ENCODE measurements at regions not wholly inside any gene's neighbourhood (a gene's known extent, or its start where the extent isn't known, plus 50 kb on each side); places are given as distances from the start of the nearest gene placed in this dataset.

DNA sequence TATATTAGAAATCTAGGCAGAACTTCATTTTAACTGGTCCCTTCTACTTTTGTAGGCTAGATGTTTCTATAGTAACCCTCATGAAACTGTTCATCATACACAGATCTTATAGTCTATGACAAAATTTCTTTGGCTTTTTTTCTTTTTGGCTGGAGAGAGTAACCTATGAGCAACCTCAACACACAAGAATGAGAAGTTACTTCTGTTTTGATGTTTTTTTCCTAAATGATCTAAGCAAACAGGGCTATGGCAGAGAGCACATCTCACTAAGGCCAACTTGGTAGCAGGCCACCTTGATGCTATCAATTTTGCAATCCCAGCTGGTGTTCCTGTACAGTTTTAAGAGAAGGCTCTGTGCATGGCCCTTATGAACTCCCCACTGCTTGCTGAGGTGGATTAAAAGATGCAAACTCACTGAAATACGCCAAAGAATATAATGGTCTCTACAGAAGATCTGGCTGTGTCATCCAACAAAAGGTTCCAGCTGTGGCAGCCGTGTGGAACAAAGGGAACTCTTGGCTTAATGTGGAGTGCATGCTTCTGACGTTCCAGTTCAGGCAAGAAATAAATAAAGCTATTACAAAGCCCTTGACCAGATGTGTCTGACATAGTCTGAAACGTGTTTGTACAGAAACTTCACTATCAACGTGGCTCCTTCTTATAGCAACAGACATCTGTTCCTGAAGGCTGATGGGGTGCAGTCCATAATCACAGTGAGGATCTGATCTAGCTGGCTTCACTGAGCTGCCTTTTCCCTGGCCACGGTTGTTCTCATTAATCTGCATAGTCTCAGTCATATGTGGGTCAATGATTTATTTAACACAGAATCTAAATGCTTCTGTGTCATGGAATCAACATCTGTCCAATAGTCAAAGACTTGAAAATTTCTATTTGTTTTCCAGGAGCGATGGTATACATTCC, 481.1 kb downstream of the BMP2 start:
- no peak for DNase-seq (ENCODE audit: low read depth in 2 of 2)

- no peak for DNase-seq (ENCODE audit: low read depth in 2 of 2)
Observed at GRCh38 chr20:7250337-7250736, 482.9 kb downstream of the BMP2 start.

GRCh38 chr20:7257099-7257498, 489.6 kb downstream of the BMP2 start:
- no peak for DNase-seq (ENCODE audit: low read depth in 2 of 2)

- DNase-seq (ENCODE audit: low read depth in 2 of 2) = no peak
Observed at GRCh38 chr20:7257692-7258466, 490.4 kb downstream of the BMP2 start.

- no peak for DNase-seq (ENCODE audit: low read depth in 2 of 2)
Observed at GRCh38 chr20:7262803-7263202, 495.3 kb downstream of the BMP2 start.

GRCh38 chr20:7264137-7264536, 496.7 kb downstream of the BMP2 start:
- no peak for DNase-seq (ENCODE audit: low read depth in 2 of 2)

DNA sequence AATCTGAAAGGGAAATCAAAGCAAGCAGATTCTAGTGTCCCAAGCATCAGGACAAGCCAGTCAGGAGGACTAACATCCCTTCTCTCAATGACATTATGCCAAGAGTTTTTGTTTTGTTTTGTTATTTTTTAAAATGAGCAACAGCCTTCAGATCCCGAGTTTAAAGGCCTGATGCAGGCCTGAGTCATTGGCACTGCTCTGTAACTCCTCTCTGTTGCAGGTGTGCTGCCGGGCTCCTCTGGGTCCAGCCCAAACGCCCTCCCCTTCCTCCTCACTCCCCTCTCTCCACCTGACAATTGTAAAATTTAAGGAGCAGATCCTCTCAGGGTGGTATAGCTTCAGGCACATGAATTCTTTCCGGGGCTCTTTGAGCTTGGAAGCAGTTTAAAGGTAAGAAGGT, 502.0 kb downstream of the BMP2 start:
- no peak for DNase-seq (ENCODE audit: low read depth in 2 of 2)

GRCh38 chr20:7272512-7272911, 505.0 kb downstream of the BMP2 start:
- DNase-seq (ENCODE audit: low read depth in 2 of 2) = no peak

DNA sequence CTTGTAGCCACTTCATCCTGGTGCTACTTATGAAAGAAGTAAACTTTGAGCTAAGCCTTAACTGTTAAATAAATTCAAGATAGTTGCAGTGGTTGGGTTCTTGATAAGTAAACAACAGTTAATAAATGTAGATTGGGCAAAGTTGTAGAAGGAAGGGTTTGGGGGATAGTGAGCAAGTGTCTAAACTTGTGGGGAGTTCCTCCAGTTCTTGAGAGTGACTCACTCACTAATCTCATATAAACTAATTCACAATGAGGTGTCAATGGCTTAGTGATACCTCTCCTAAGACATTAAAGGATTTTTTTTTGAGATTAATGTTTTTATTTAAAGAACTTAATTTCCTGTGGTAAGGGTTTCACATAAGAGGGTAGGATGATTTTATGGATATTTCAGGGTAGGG, 507.4 kb downstream of the BMP2 start:
- no peak for DNase-seq (ENCODE audit: low read depth in 2 of 2)

DNA sequence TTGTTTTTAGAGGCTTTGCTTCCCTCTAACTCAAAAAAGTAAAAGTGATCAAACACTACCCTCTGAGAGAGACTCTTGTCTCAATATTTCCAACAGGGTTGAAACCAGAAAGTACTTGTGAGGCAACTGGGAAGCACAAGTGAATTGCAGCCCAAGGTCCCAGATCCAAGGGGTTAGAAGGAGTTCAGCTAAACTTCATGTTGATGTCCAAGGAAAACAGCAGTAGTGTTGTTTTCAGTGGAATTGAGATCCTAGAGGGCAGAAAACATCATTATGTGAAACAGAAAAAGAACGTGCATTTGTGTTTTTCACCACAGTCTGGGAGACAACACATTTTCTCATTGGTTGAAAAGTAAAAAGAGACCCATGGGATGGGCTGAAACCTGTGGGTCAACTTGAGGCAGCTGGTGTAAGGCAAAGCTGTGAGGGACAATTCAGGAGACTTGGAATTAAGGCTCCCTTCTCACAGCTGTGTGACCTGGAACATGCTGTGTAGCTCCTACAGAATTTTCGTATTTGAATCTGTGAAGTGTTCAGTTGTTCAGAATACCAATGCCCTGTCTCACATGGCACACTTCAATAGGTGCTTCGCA, 508.3 kb downstream of the BMP2 start:
- no peak for DNase-seq (ENCODE audit: low read depth in 2 of 2)

- peak; percentile 63 to 84 for DNase-seq (ENCODE audit: low read depth in 2 of 2)
Observed at GRCh38 chr20:7285918-7286556, 518.6 kb downstream of the BMP2 start.

DNA sequence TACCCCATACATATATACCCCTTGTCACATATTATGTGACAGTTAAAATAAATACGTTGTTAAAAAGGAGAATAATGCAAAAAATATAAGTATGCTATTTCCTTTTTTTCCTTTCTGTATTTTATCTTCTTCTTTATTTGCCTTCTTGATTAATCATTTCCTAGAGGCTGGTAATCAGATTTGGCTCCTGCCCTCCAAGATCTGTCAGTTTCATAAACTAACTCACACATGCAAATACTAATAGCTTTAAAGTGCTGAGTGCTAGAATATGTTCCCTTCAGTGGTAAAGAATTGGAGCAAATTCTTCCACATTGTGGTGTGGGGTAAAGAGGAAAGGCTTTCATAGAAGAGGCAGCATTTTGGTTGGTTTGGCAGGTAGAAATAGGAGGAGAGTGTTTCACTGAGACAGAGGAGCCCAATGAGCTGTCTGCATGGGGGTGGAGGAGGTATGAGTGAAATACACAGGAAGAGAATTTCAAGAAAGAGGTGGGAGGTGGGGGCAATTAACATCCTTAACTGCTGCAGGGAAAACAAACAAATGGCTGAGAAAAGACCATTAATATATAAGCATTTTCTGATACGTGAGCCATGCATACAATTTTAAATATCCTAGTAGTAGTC, 523.9 kb downstream of the BMP2 start:
- DNase-seq (ENCODE audit: low read depth in 2 of 2) = no peak

DNA sequence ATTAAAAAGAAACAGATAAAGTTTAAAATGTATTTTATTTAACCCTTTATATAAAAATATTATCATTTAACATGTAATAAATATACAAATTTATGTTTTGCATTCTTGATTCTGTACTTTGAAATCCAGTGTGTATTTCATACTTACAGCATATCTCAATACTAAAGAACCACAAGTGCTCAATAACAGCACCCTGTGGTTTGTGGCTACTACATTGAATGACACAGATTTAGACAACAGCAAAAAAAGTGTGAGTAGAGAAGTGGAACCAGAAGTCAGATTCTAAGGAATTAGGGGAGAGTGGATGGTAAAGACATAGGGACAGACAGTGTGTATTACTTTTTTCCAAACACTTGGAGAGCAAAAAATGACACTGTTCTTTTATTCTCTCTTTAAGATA, 524.5 kb downstream of the BMP2 start:
- no peak for DNase-seq (ENCODE audit: low read depth in 2 of 2)

GRCh38 chr20:7294816-7295360, 527.4 kb downstream of the BMP2 start:
- DNase-seq (ENCODE audit: low read depth in 2 of 2) = no peak

- no peak for DNase-seq (ENCODE audit: low read depth in 2 of 2)
Observed at GRCh38 chr20:7301807-7302206, 534.3 kb downstream of the BMP2 start.

DNA sequence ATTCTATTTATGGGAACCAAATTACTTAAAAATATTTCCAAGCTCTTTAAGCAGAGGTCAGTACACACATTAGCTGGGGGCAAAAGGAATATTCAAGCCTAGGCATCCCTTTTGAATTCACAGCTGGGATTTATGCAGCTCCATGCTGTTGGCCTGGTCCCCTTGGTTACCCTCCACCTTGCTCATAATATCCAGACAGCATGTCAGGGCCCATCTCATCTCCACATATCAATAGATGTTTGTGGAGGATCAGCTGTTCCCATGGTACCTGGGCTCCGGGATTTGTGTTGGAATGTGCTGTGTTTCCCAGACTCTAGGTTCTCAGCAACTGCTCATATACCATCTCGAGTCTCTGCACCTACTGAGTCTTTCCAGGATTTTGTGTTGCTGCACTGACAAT, 534.8 kb downstream of the BMP2 start:
- no peak for DNase-seq (ENCODE audit: low read depth in 2 of 2)

- DNase-seq (ENCODE audit: low read depth in 2 of 2) = no peak
Observed at GRCh38 chr20:7305976-7306375, 538.5 kb downstream of the BMP2 start.

DNA sequence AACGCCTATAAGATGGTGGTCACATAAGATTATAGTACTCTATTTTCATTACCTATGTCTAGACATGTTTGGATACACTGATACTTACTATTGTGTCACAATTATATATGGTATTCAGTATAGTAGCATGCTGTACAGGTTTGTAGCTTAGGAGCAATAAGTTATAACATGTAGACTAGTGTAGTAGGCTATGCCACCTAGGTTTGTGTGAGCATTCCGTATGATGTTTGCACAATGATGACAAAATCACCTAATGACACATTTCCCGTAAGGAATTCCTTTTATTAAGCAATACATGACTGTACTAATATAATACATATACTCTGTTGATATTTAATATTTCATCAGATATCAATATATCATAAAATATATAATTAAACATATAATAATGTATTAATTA, 540.7 kb downstream of the BMP2 start:
- no peak for DNase-seq (ENCODE audit: low read depth in 2 of 2)

DNA sequence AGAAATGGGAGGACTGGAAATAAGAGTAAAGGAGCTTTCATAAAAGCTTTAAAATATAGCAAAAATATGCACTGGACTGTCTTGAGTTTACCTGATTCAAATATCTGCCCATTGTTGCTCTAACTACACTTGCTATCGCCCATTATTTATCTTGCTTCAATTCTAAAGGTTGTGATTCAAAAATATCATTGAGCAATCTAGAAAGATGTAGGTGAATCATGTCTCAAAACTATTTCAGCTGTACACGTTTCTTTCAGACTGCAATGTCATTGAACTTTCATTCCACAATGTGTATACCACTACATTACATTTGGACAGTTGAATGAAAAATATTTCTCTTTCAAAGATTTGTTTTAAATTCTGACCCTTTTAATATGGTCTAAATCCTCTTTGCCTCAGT, 545.6 kb downstream of the BMP2 start:
- no peak for DNase-seq (ENCODE audit: low read depth in 2 of 2)

DNA sequence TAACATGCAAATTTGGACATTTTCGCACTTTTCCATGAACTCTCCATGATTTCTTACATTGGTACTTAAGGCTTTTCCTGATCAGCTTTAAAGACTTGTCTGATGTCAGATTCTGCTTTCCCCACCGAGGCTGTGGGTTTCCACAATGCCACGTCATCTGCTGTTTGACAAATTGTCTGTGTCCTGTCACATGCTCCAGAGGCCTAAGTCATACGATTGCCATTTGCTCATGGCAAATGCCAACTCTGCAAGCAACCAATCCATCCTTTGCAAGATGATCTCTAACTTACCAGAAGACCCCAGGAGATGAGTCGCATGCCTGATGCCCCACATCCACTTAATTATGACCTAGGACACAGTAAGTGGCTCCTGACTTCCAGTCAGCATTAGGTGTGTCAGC, 556.5 kb downstream of the BMP2 start:
- no peak for DNase-seq (ENCODE audit: low read depth in 2 of 2)

DNA sequence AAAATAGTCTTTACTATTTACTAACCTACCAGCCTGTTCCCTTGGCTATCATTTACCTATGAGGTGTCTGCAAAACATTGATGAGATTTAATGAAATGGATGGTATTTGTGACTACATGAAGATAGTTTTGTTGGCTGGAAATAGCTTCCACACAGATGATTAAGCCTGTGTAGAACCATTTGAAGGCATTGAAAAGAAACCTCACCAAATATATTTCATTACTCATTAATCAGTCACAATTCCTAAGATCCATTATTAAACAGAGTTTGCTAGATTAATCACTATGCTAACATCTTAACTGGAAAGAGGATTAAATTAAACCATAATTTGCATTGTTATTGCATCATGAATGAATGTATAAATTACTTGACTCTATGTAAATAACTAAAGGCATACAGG, 560.3 kb downstream of the BMP2 start:
- no peak for DNase-seq (ENCODE audit: low read depth in 2 of 2)
